ENCODE measurements at regions not wholly inside any gene's neighbourhood (a gene's known extent, or its start where the extent isn't known, plus 50 kb on each side); places are given as distances from the start of the nearest gene placed in this dataset.

GRCh38 chr16:27686926-27687325 is 137.0 kb downstream of the KATNIP start:
- TF ChIP-seq CTCF (IDR thresholded peaks at IDR 0.05): no peak
- no peak for TF ChIP-seq POLR2AphosphoS5 (IDR thresholded peaks at IDR 0.05)

All from esophagus muscularis mucosa (tissue), 3 donors.